Activated CD4-positive, alpha-beta T cell treated with anti-CD3 and anti-CD28 coated beads, Interleukin-10, Interleukin-2, amounts not matched to agents 100 ng/mL and 50 ng/mL, durations not matched to agents 16 hours and 8 hours (primary cell): ENCODE measurements at regions not wholly inside any gene's neighbourhood (a gene's known extent, or its start where the extent isn't known, plus 50 kb on each side); places are given as distances from the start of the nearest gene placed in this dataset.
"Not testable (repeated sequence)": the region's sequence is repeated elsewhere in the genome, so short reads cannot be mapped to it uniquely, and the experiment has no call there.

Experiments
- DNase-seq: peaks from one replicate; pipeline ENCODE4 v3.0.0-alpha.2; 2020

DNA sequence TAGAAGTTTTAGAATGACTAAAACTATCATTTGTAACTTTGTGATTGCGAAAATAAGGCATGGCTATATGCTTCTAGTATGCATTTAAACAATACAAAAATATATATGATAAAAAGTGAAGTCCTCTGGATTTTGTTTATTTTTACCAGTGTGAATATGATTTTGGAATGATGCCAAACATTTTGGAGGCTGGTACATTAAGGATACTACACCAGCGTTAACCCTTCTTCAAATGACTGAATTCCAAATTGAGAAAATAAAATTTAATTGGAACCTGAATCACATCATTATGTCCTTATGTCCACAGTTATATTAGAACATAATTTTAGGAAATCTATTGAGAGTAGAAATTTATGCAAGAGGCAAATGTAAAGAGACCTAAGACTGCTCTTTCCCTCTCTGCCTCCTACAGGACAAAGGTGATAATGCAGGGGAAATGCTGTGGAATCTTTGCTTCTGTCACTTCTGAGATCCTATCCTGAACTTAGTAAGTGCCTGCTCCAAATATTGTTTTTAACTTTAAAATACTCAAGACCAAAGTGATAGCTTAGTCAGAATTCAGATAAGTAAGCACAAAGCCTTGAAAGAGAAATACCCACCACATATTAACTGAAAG, 121.1 kb upstream of the NANOGP8 start:
- DNase-seq: peak; percentile 33

DNA sequence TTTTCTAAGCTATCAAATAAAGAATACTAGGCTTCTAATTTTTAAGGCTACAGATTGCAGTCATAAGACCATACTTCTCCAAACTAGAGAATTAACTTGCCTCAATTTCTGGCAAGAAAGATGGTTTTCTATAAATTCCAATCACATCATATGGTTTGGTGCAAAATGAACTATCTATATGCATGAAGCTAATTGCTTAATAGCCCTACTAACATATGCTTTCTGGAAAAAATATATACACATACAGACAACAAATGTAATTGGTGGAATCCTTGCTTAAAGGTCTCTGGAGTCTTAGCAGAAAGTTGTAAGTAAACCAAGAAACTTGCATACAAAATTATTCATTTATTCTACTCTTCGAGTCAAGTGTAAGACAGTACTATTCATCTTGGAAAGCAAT, 113.1 kb upstream of the NANOGP8 start:
- DNase-seq: no peak

GRCh38 chr15:35197754-35198153, 112.7 kb upstream of the NANOGP8 start:
- no peak for DNase-seq

DNA sequence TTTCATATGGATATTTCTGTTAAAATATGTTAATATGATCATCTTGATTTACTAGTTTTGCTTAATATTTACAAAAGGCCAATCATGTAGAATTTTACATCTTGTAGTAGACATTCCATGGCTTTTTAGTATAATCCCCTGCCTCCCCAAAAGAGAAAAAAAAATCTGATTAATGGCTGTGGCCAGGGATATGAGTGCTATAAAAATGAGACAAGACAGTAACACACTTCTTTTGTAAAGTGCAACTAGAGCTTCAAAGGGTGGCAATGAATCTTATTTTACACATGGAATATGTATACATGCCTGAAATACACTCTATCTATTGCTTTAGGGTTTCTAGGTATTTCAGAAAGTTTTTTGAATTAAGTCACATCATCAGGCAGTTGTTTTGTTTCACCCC, 112.2 kb upstream of the NANOGP8 start:
- DNase-seq: no peak

DNA sequence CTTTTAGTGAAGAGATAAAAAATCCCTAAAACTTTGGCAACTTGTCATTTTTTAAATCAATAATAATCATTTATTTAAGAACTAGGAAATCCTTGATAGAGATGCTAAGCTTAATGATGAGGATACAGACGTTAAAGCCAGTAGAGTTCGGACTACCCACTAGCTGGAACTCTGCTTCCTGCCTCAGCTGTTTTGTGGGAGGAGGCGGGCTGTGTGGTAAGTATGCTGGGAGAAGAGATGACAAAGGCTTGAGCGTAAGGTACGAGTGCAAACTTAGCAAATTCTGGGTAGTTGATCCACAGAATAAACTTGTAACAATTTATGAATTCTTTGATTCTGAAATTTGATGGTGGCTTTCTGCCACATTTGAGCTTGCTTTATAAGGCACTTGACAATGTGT, 111.2 kb upstream of the NANOGP8 start:
- no peak for DNase-seq

DNA sequence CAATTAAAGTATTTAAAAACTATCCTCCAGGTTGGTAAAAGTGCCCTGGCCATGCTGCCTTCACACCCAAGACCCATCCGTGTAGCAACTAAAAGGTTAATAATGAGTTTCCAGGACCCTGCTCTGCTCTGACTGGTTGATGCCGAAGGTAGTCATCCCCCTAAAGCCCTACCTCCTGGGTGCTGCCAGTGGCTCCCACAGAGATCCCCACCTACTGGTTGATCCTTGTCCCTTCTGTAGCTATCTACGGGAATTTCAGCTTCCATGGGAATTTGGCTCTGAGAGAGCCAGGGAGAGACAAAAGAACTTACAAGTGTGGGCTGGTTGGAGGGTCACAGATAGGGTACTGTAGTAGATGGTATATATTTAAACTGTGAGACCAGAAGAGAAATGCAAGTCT, 110.6 kb upstream of the NANOGP8 start:
- DNase-seq: no peak

- no peak for DNase-seq
These were observed 109.9 kb upstream of the NANOGP8 start for GRCh38 chr15:35195031-35195430.

DNA sequence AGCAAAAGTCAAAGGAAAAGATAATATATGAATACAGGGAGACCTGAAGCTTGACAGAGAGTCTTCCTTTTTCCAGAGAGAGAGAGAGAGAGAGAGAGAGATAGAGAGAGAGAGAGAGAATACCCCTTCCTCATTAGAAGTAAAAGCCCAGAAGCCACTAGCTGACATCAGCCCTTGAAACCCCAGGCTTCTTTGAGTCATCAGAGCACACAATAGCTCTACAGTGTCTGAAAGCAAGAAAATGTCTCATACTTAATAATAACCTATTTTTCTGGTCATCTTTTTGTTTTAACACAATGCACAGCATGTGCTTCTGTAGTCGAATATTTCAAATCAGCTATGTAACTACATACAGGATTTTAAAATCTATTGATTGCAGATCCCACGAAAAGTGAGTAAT, 109.2 kb upstream of the NANOGP8 start:
- DNase-seq: no peak

DNA sequence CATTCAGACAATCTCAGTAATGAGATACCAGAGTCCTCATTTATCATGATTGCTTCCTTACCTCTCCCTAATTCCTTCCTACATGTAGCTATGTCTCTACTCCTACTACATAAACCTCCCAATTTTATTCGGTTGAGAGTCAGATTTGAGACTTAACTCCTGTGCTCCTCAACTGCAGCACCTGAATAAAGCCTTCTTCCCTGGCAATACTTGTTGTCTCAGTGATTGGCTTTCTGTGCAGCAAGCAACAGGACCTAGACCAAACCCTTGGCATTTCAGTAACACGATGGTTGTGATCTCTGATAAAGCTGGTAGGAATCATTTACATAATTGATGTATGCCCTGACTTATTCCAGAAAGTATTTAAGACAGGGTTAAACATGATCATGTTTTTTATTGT, 106.7 kb upstream of the NANOGP8 start:
- DNase-seq: no peak

DNA sequence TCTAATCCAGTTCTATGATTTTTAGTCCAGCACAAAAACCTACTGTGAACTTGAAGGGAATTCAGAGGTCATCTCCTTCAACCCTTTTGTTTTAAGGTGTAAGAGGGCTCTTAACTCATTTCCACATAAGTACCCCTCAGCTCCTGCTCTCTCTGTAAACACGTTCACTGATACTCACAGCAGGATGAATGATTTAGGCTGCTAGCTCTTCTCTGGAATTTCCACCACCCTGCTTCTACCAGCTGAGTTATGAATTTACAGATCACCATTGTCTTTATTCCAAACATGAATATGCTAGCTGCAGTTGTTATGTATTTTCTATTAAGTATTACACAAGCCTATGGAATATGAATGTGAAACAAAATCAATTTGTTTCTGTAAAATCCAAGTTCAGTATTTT, 101.3 kb upstream of the NANOGP8 start:
- no peak for DNase-seq

DNA sequence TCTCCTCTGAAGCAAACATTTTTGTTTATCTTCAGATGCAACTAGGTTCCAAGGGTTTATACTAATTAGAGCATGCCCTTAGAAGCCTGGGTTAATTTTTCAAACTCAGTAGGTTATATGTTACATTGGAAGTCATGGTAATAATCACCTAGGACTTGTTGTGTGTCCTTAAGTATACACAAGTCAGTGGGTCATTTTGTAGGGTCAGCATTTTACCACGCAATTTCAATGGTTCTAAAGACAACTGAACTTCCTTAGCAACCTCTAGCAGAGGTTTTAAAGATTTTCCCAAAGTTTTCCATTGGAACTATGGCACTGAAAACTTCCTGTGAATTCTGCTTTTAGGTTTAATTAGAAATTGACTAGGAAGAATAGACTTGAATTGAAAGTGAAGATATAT, 99.6 kb upstream of the NANOGP8 start:
- no peak for DNase-seq

DNA sequence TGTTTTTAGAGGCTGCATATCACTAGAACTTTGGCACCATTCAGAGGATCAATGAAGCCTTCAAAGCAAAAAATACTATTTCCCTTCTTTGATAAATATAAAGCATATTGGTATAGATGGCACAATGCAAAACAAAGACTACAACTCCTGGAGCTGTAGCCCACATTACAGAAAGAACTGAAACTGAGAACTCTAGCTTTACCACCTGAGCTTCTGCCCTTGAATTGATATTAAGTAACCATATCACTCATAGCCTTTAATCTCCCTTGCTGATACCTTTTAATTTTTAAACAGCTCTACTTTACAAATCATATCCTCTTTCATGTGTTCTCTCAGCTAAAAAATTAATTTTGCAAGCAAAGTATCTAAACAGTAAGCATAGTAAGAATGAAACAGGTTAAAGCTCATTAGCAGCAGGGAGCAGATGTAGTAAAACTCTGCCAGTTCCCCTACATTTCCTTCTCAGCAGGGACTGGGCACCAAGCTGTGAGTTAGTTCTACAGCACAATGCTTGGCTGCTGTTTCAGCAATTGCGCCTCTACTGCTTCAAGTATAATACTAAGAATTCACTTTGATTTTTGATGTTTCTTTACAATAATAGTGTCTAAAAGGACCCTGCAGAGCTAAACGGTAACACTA, 97.9 kb upstream of the NANOGP8 start:
- DNase-seq: peak; percentile 56

GRCh38 chr15:35181538-35181937, 96.4 kb upstream of the NANOGP8 start:
- DNase-seq: peak; percentile 48

- DNase-seq: no peak
These were observed 94.6 kb upstream of the NANOGP8 start for GRCh38 chr15:35179739-35180138.

DNA sequence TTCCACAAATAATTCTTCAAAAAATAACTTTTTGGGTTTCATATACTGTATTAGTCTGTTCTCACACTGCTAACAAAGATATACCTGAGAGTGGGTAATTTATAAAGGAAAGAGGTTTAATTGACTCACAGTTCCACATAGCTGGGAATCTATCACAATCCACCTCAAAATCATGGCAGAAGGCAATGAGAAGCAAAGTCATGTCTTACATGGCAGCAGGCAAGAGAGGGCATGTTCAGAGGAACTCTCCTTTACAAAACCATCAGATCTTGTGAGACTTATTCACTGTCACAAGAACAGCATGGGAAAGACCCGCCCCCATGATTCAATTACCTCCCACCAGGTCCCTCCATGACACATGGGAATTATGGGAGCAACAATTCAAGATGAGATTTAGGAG, 93.1 kb upstream of the NANOGP8 start:
- not testable (repeated sequence) for DNase-seq

DNA sequence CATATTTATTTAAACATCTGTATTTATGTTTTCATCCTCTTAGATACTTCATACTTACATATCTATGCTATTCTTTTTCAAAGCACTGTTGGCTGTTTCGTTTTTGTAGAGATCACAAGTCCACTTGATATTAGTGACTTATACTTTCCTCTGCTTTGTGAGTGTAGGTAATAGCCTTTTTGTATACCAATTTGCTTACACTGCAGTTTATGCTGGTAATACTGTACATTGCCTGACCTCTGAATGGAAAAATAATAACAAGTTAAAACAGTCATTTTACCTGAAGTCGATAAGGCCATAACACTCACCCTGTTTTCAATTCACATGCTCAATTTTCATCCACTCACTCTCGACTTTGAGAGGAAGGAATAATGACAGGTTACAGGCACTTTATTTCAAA, 89.9 kb upstream of the NANOGP8 start:
- no peak for DNase-seq

DNA sequence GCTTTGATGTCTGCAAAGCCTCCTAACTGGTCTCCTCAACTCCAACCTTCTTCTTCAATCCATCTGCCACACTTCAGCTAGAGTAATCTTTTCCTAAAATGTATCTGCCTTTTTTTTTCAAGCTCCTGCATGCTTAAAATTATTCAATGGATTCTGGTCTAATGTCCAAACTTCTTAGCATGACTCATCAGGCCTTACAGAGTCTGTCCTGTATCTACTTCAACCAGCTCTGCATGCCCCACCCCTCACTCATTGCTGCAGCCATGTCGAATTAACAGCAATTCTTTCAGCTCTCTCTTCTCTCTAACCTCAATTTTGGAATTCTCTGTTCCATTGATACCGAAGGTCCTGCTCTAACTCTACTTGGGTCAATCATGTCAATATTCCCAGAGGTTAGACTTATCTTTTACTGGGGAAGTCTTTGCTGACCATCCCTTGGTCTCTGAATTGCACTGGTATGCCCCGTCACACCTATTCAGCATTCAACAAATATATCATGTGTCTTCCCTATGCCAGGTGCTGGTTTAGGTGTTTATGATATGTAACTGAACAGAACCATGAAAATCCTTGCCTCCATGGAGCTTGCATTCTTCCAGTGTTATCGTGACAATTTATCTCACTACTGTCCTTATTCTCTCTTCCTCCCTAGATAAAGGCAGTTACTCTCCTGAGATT, 88.5 kb upstream of the NANOGP8 start:
- no peak for DNase-seq

DNA sequence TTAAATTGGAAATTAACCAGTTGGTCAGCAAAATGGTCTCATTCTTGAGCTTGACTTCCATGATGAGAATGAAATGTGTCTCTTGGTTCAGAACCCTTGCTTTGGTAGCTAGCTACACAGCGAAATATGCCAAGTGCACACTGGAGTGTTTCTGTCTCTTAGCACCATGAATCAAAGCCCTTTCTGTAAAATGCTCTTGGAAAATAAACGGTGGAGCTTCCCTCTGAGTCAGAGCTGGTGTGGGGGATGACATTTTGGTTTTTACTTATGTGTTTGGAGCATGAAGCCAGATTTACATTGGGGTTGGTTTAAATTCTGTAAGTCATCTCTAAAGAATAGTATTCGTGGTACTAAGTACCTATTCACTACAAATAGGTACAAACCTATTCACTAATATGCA, 85.1 kb upstream of the NANOGP8 start:
- no peak for DNase-seq

GRCh38 chr15:35168464-35168863, 83.4 kb upstream of the NANOGP8 start:
- DNase-seq: no peak

DNA sequence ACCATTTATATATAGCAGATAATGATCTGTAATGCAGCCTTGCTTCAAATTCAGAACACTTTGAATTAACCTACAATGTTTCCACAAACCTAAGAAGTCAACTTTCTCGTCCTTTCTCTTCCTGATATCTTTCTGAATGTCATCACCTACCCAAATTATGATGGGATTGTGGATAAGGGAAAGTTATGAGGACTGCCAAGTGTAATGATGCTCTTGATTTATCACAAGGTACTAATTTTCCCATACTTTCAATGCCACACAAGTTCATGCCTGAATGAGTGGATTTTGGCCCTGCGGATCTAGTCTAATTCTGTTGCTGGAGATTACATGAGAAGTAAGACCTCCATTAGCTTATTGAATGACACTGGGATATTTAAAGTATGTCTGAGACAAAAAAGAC, 82.6 kb upstream of the NANOGP8 start:
- no peak for DNase-seq

- no peak for DNase-seq
These were observed 81.8 kb upstream of the NANOGP8 start for GRCh38 chr15:35166730-35167359.

DNA sequence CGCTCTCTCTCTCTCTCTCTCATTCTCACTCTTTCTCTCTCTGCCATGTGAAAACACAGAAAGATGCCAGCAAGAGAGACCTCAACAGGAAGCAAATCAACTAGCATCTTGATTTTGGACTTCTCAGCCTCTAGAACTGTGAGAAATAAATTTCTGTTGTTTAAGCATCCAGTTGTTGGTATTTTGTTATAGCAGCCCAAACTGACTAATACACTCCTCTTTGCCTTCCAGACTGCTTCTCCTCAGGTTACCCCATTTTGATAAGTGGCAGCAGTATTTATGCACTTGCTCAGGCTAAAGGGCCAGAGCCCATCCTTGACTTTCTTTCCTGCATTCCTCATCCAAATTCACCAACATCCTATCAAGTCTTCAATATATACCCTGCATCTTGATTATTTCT, 76.6 kb upstream of the NANOGP8 start:
- DNase-seq: no peak

DNA sequence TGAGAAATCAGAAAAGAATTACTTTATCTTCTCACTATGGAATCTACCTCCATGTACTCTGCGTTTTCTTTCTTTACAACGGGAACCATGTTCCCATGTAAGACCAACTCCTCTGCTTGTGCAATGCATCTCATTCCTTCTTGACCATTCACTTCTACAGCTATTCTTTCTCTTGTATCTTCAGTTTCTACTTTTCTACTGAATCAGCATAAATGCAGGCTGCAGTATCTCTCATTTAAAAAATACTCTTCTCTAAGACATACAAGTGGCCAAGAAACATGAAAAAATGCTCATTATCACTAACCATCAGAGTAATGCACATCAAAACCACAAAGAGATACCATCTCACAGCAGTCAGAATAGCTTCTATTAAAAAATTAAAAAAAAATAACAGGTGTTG, 74.1 kb upstream of the NANOGP8 start:
- DNase-seq: no peak

- DNase-seq: no peak
These were observed 66.7 kb upstream of the NANOGP8 start for GRCh38 chr15:35151782-35152181.
